ENCODE measurements at regions not wholly inside any gene's neighbourhood (a gene's known extent, or its start where the extent isn't known, plus 50 kb on each side); places are given as distances from the start of the nearest gene placed in this dataset.
A peak's percentile ranks its signal among the peaks of the same experiment; 100 is the strongest.

- DNase-seq (ENCODE audit: low read depth): no peak
Observed at GRCh38 chr5:146940295-146940694, 61.7 kb upstream of the PPP2R2B start.

- DNase-seq (ENCODE audit: low read depth): no peak
Observed at GRCh38 chr5:146944019-146944418, 65.5 kb upstream of the PPP2R2B start.

- no peak for DNase-seq (ENCODE audit: low read depth)
Observed at GRCh38 chr5:146944764-146945616, 66.4 kb upstream of the PPP2R2B start.

GRCh38 chr5:146945617-146946084, 67.1 kb upstream of the PPP2R2B start:
- DNase-seq (ENCODE audit: low read depth): no peak

- no peak for DNase-seq (ENCODE audit: low read depth)
Observed at GRCh38 chr5:146947181-146947941, 68.8 kb upstream of the PPP2R2B start.

DNA sequence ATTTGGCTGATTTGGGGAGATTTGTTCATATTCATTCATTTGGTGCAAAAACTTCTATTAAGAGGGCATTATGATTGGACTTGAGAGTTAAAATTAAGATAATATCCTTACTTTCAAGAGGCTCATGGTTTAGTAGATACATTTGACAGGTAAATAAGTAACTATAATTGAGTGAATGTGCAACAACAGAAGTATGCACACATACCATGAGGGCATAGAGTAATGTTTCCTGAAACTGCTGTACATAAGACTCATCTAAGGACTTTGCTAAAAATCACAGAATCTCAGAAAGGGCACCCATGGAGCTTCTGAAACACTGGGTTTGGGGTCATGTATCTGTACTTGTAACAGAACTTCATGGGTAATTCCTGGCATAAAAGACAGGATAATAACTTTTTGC, 70.1 kb upstream of the PPP2R2B start:
- no peak for DNase-seq (ENCODE audit: low read depth)

DNA sequence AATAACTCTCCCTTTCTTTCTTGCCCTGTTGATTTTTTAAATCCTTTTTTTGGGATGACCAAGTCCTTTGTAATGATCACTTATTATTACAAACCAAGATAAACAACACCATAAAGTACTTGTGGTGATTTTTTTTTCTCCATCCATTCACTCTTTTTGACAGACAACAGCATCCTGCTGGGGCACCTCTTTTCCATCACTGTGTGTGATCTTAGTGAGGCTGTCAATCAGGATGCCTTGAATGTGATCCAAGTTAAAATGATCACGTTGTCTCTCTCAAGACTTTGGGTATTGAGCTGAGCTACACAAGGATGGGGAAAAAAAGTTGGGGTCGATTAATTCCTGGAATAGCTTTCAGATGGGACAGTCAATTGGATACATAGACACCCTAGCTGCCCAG, 73.6 kb upstream of the PPP2R2B start:
- no peak for DNase-seq (ENCODE audit: low read depth)

DNA sequence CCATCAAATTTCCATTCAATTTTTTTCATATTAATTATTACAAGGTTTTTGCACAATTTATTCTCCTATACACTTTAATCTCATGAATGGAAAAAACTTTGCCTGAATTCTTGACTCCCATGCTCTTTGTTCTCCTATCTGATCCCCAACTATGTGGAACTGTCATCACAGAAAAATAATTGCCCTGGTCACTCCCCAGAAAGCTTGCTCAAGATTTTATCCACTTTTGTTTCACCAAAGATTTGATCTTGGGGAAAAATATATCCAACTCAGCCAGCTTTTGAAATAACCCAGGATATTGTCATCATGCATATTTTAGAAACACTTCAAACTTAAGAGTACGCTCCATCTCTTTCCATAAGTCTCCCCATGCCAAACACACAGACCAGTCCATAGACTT, 77.7 kb upstream of the PPP2R2B start:
- no peak for DNase-seq (ENCODE audit: low read depth)

GRCh38 chr5:146959360-146959759, 80.8 kb upstream of the PPP2R2B start:
- no peak for DNase-seq (ENCODE audit: low read depth)

DNA sequence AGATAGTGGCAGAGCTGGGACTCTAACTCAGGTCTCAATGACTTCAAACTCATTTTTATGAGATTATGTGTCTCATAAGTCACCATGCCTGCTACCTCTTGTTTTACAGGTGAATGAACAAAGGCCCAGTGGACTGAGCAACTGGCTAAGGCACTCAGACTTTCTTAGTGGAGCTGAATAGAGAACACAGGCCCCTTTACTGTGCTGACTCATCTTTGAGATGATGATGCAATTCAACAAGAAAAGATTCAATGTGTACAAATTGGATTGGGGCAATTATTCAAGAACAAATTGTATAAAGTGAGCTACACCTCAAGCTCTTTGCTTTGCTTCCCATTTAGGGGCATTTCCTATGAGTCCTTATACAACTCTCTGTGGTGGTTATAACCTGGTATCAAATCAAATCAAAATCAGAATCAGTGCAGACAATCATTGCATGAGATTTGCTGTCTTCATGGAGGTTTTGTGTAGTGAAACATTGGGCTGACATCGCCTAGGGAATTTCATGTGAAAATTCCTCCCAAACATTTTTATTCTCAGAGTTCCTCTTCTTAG, 84.3 kb upstream of the PPP2R2B start:
- DNase-seq (ENCODE audit: low read depth): peak; percentile 26

GRCh38 chr5:146965761-146966659, 87.5 kb upstream of the PPP2R2B start:
- DNase-seq (ENCODE audit: low read depth): peak; percentile 32

DNA sequence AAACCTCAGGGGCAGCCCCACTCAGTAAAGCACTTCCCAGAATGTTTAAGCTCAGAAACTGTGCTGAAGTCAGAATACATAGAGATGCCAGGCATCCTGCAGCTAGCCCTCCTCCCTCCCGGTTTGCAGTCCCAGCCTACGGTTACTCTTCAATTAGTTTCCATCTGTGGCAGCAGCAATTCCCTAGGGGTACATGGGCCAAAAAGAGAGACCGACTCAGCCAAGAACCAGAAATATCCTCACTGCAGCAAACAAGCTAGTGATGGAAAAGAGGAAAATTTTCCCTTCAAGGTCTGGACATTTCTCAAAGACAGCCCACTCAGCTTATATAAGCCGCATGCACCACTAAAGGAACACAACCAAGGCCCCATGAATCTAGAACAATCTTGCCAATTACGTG, 89.1 kb upstream of the PPP2R2B start:
- DNase-seq (ENCODE audit: low read depth): no peak

- DNase-seq (ENCODE audit: low read depth): no peak
Observed at GRCh38 chr5:146971401-146971800, 92.8 kb upstream of the PPP2R2B start.

- DNase-seq (ENCODE audit: low read depth): no peak
Observed at GRCh38 chr5:146986469-146986868, 107.9 kb upstream of the PPP2R2B start.

DNA sequence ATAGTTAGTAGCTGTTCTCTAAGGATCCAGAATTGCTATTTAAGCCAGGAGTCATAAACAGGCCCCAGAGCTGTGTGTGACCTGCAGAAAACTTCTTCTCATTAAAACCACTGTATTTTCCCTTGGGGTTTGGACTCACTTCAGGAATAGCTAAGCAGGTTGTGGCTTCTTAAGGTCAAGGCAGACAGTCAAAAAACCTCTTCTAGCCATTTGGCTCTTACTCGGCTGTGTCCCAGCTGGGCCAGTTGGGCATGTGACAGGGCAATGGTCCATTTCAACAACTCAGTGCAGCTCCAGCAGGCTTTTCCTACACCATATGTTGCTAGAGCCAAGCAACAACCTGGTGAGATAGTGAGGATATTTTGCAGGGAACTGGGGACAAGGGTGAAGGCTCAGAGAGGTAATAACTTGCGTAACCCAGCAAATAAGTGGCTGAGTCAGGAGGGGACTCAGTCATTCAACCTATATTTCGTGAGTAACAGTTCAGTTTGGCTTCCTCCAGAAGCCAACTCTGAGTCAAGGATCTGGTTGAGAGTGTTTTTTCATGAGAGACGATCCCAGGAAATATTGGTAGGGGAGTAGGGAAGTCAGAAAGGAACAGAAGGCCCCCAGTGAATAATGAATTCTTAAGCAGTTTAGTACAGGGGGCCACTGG, 115.4 kb upstream of the PPP2R2B start:
- no peak for DNase-seq (ENCODE audit: low read depth)

GRCh38 chr5:146995878-146996277, 117.3 kb upstream of the PPP2R2B start:
- no peak for DNase-seq (ENCODE audit: low read depth)

DNA sequence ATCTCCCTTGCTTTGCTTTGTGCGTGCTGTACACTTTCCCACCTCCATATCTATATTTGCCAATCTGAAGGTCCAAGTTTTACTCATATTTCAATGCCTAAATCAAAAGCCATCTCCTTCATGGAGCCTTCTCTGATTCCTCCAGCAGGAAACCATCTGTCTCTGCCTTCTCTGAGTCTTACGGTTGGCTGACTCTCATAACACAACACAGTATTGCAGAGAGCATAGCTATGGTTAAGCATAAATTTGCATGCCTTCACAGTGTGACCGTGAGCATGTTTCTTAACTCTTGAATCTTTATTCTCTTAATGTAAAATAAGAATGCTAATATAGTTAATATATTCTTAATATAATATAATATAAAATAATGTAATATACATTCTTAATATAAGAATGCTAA, 136.8 kb upstream of the PPP2R2B start:
- no peak for DNase-seq (ENCODE audit: low read depth)

GRCh38 chr5:147017191-147017590, 138.6 kb upstream of the PPP2R2B start:
- no peak for DNase-seq (ENCODE audit: low read depth)

- DNase-seq (ENCODE audit: low read depth): no peak
Observed at GRCh38 chr5:147017621-147018020, 139.1 kb upstream of the PPP2R2B start.

GRCh38 chr5:147018812-147019211, 140.3 kb upstream of the PPP2R2B start:
- DNase-seq (ENCODE audit: low read depth): no peak

- DNase-seq (ENCODE audit: low read depth): no peak
Observed at GRCh38 chr5:147036691-147037245, 158.2 kb upstream of the PPP2R2B start.
